ENCODE measurements at regions not wholly inside any gene's neighbourhood (a gene's known extent, or its start where the extent isn't known, plus 50 kb on each side); places are given as distances from the start of the nearest gene placed in this dataset.

- H4K20me1 ChIP-seq (ENCODE audit: insufficient read depth), result no peaks in the 10 kb centered on the region
- no peak for TF ChIP-seq TAF1 (IDR thresholded peaks at IDR 0.05; ENCODE audit: low read depth)
- TF ChIP-seq MXI1 (conservative IDR thresholded peaks at IDR 0.05; ENCODE audit: poor library complexity, severe bottlenecking), result no peak
- no peak for TF ChIP-seq SMC3 (conservative IDR thresholded peaks at IDR 0.05; ENCODE audit: poor library complexity)
- TF ChIP-seq RAD21 (conservative IDR thresholded peaks at IDR 0.05), result no peak
- no peak for TF ChIP-seq EZH2 (IDR thresholded peaks at IDR 0.05; ENCODE audit: borderline replicate concordance, insufficient read depth, low read length, poor library complexity, severe bottlenecking)
- TF ChIP-seq CTCF (IDR thresholded peaks at IDR 0.05; ENCODE audit: poor library complexity, severe bottlenecking), result no peak
- no peak for TF ChIP-seq POLR2AphosphoS5 (IDR thresholded peaks at IDR 0.05)
- TF ChIP-seq REST (IDR thresholded peaks at IDR 0.05; ENCODE audit: borderline replicate concordance), result no peak
- no peaks in the 10 kb centered on the region for H3K79me2 ChIP-seq (replicated peaks; ENCODE audit: insufficient read depth, low read length)
- no peak overlapping the region for H3K4me2 ChIP-seq (ENCODE audit: low read length)
- H3K9ac ChIP-seq (ENCODE audit: low read length), result no peak overlapping the region
- no peak overlapping the region for H2AFZ ChIP-seq (ENCODE audit: low read depth, low read length)
- H3F3A ChIP-seq (ENCODE audit: insufficient read depth, low read length, poor library complexity, severe bottlenecking), result no peaks in the 10 kb centered on the region
- H3K36me3 ChIP-seq (ENCODE audit: insufficient read depth, low read length), result no peaks in the 10 kb centered on the region
- no peak overlapping the region for H3K4me3 ChIP-seq (ENCODE audit: low read length)
- H3K9me3 ChIP-seq (ENCODE audit: low read length), result no peaks in the 10 kb centered on the region
- no peaks in the 10 kb centered on the region for H3K9me2 ChIP-seq (ENCODE audit: insufficient read depth, low read length)
- no peaks in the 10 kb centered on the region for H3K27me3 ChIP-seq (ENCODE audit: insufficient read depth, low read depth, low read length)
- H3K27ac ChIP-seq (ENCODE audit: low read length), result no peak overlapping the region
Observed at GRCh38 chr12:90677055-90677454, 277.9 kb downstream of the CCER1 start.

GRCh38 chr12:90675106-90675505, 279.9 kb downstream of the CCER1 start:
- Histone ChIP-seq H3K27me3 (ENCODE audit: insufficient read depth, low read depth, low read length) (no peaks in the 10 kb centered on the region), H4K20me1 (ENCODE audit: insufficient read depth) (no peaks in the 10 kb centered on the region), H3K4me3 (ENCODE audit: low read length) (no peak overlapping the region), H3F3A (ENCODE audit: insufficient read depth, low read length, poor library complexity, severe bottlenecking) (no peaks in the 10 kb centered on the region), H3K36me3 (ENCODE audit: insufficient read depth, low read length) (no peaks in the 10 kb centered on the region), H3K79me2 (replicated peaks; ENCODE audit: insufficient read depth, low read length) (no peaks in the 10 kb centered on the region), H2AFZ (ENCODE audit: low read depth, low read length) (no peak overlapping the region), H3K4me2 (ENCODE audit: low read length) (no peak overlapping the region), H3K27ac (ENCODE audit: low read length) (no peak overlapping the region), H3K9ac (ENCODE audit: low read length) (no peak overlapping the region), H3K9me2 (ENCODE audit: insufficient read depth, low read length) (no peaks in the 10 kb centered on the region), H3K9me3 (ENCODE audit: low read length) (no peaks in the 10 kb centered on the region)
- no peak for TF ChIP-seq POLR2AphosphoS5 (IDR thresholded peaks at IDR 0.05)
- no peak for TF ChIP-seq REST (IDR thresholded peaks at IDR 0.05; ENCODE audit: borderline replicate concordance)
- TF ChIP-seq TAF1 (IDR thresholded peaks at IDR 0.05; ENCODE audit: low read depth), result no peak
- no peak for TF ChIP-seq EP300 (conservative IDR thresholded peaks at IDR 0.05; ENCODE audit: poor library complexity, severe bottlenecking)
- no peak for TF ChIP-seq SMC3 (conservative IDR thresholded peaks at IDR 0.05; ENCODE audit: poor library complexity)
- no peak for TF ChIP-seq EZH2 (IDR thresholded peaks at IDR 0.05; ENCODE audit: borderline replicate concordance, insufficient read depth, low read length, poor library complexity, severe bottlenecking)
- no peak for TF ChIP-seq MXI1 (conservative IDR thresholded peaks at IDR 0.05; ENCODE audit: poor library complexity, severe bottlenecking)
- no peak for TF ChIP-seq RAD21 (conservative IDR thresholded peaks at IDR 0.05)
- TF ChIP-seq CTCF (IDR thresholded peaks at IDR 0.05; ENCODE audit: poor library complexity, severe bottlenecking), result no peak

Measured in neural cell (in vitro differentiated cells).